GM04504 (cell line): ENCODE measurements at regions not wholly inside any gene's neighbourhood (a gene's known extent, or its start where the extent isn't known, plus 50 kb on each side); places are given as distances from the start of the nearest gene placed in this dataset.

ENCODE experiments used
- DNase-seq: peaks from one replicate; pipeline ENCODE4 v3.0.0-alpha.2; 2012; ENCODE audit warnings: low read depth

GRCh38 chr1:243916160-243916559 lies 66.1 kb upstream of the AKT3 start:
- no peak for DNase-seq

- DNase-seq: no peak
Observed at GRCh38 chr1:243912347-243912746, 62.3 kb upstream of the AKT3 start.

- no peak for DNase-seq
Observed at GRCh38 chr1:243910607-243911006, 60.6 kb upstream of the AKT3 start.

- DNase-seq: no peak
Observed at GRCh38 chr1:243903895-243904294, 53.9 kb upstream of the AKT3 start.

GRCh38 chr1:243903041-243903440 lies 53.0 kb upstream of the AKT3 start:
- DNase-seq: no peak

GRCh38 chr1:243902100-243902499 lies 52.1 kb upstream of the AKT3 start:
- DNase-seq: no peak
